Vagina (tissue), 2 donors: ENCODE measurements at regions not wholly inside any gene's neighbourhood (a gene's known extent, or its start where the extent isn't known, plus 50 kb on each side); places are given as distances from the start of the nearest gene placed in this dataset.

Experiments
- CTCF ChIP-seq, 3 experiments: fragments of 450-650 bp in 2 of 3; fragments of 200-600 bp in 1 of 3; sonication (generic) in 1 of 3; IDR thresholded peaks; one replicate each; pipeline ENCODE4 v1.5.1; 2017 to 2019; ENCODE audit warnings: antibody characterized with exemption in 3 of 3, mild to moderate bottlenecking in 2 of 3, moderate library complexity in 2 of 3
- POLR2A ChIP-seq, 2 donors: fragments of 450-650 bp; IDR thresholded peaks; one replicate each; pipeline ENCODE4 v1.6.1; 2017; ENCODE audit warnings: antibody characterized with exemption in 2 of 2, mild to moderate bottlenecking in 2 of 2, moderate library complexity in 2 of 2
- POLR2AphosphoS5 ChIP-seq, 2 donors: sonication (generic); formaldehyde crosslinking; IDR thresholded peaks; one replicate each; pipeline ENCODE4 v1.9.0; 2017; ENCODE audit warnings: antibody characterized with exemption in 2 of 2, mild to moderate bottlenecking in 2 of 2, low read depth in 1 of 2; ENCODE audit not compliant: insufficient read depth in 1 of 2

GRCh38 chr16:48810803-48811453, 200.9 kb upstream of the N4BP1 start:
- TF ChIP-seq POLR2A (IDR thresholded peaks at IDR 0.05): no peak
- TF ChIP-seq CTCF (IDR thresholded peaks at IDR 0.05): no peak
- TF ChIP-seq POLR2AphosphoS5 (IDR thresholded peaks at IDR 0.05; ENCODE audit: insufficient read depth in 1 of 2, low read depth in 1 of 2): no peak
